ENCODE measurements at regions not wholly inside any gene's neighbourhood (a gene's known extent, or its start where the extent isn't known, plus 50 kb on each side); places are given as distances from the start of the nearest gene placed in this dataset.

GRCh38 chr10:22473459-22473858 is 128.2 kb downstream of the SPAG6 start:
- Histone ChIP-seq H3K9me1 (ENCODE audit: insufficient read depth, low read length) (no peaks in the 10 kb centered on the region), H3K79me1 (ENCODE audit: low read depth in 1 of 2, low read length in 2 of 2) (no peaks in the 10 kb centered on the region), H4K20me1 (ENCODE audit: insufficient read depth, low read length) (no peaks in the 10 kb centered on the region), H3K27me3 (ENCODE audit: control insufficient read depth, insufficient read depth, low read length) (peaks cover 60% of the 10 kb centered on the region), H3K4ac (ENCODE audit: low read depth, low read length) (no peak overlapping the region), H3K36me3 (ENCODE audit: control insufficient read depth, insufficient read depth, low read length) (no peaks in the 10 kb centered on the region), H2BK120ac (ENCODE audit: low read depth, low read length) (no peak overlapping the region), H2AK5ac (ENCODE audit: low read depth, low read length) (no peak overlapping the region), H3K14ac (replicated peaks; ENCODE audit: low read depth, low read length) (no peak overlapping the region), H3K4me2 (ENCODE audit: low read depth, low read length) (no peak overlapping the region), H4K5ac (ENCODE audit: low read depth, low read length) (no peak overlapping the region), H3K9ac (ENCODE audit: low read depth, low read length) (no peak overlapping the region), H4K91ac (ENCODE audit: insufficient read depth, low read depth, low read length) (no peak overlapping the region), H3K27ac (ENCODE audit: insufficient read depth, low read length) (no peak overlapping the region), H4K8ac (ENCODE audit: low read depth in 2 of 2, low read length in 2 of 2) (no peak overlapping the region), H3K4me1 (ENCODE audit: control insufficient read depth, insufficient read depth, low read length) (no peaks in the 10 kb centered on the region), H3K9me3 (ENCODE audit: control insufficient read depth, insufficient read depth, low read length) (peaks cover 6% of the 10 kb centered on the region; the same call in 1 of the 2 replicates), H2AFZ (replicated peaks; ENCODE audit: low read length, poor library complexity) (no peak overlapping the region), H3K18ac (ENCODE audit: low read depth, low read length) (no peak overlapping the region), H3K4me3 (ENCODE audit: insufficient read depth, low read depth, low read length) (no peak overlapping the region), H2BK15ac (ENCODE audit: low read depth, low read length) (no peak overlapping the region), H2BK5ac (ENCODE audit: low read depth, low read length, poor library complexity, severe bottlenecking) (no peak overlapping the region), H2AK9ac (replicated peaks; ENCODE audit: low read depth, low read length, poor library complexity) (no peak overlapping the region), H3K23ac (ENCODE audit: low read depth, low read length) (no peak overlapping the region), H2BK20ac (ENCODE audit: low read depth, low read length) (no peak overlapping the region), H3K56ac (ENCODE audit: extremely low read depth, insufficient read depth, low read length) (no peak overlapping the region)
- BruUV-seq (replicated peaks), result no TSS peak
- intact Hi-C loops (cut with micrococcal nuclease), result no loop called here
- POLR2A ChIA-PET (ENCODE audit: unreplicated experiment), result no interaction called here
- no peak for DNase-seq
- CTCF ChIA-PET, result no interaction called here
- dilution Hi-C loops (cut with HindIII; ENCODE audit: low sequenced_read_pairs, unreplicated experiment), result no loop called here
- ATAC-seq (ENCODE audit: low read depth), result no peak
- in situ Hi-C loops (cut with MboI; ENCODE audit: low sequenced_read_pairs), result no loop called here
- TF ChIP-seq BHLHE40 (IDR thresholded peaks at IDR 0.05; ENCODE audit: low read depth, low read length), result no peak
- no peak for TF ChIP-seq ELK1 (IDR thresholded peaks at IDR 0.05; ENCODE audit: borderline replicate concordance, low read depth, low read length)
- WGBS, 2 experiments (ENCODE audit: extremely low coverage in 2 of 2, insufficient read length in 1 of 2), result 40% methylated on average over 2 of the region's 3 CpGs; no CpG with 5 or more reads in 1 of the 2 experiments

Data from IMR-90 (cell line).